ENCODE measurements at regions not wholly inside any gene's neighbourhood (a gene's known extent, or its start where the extent isn't known, plus 50 kb on each side); places are given as distances from the start of the nearest gene placed in this dataset.
"Not testable (repeated sequence)": the region's sequence is repeated elsewhere in the genome, so short reads cannot be mapped to it uniquely, and the experiment has no call there.

- no peak for DNase-seq (ENCODE audit: low read depth in 4 of 4, low spot score in 1 of 4)
These were observed 303.9 kb downstream of the C16orf95 start for GRCh38 chr16:87012954-87013938.

GRCh38 chr16:87014112-87014511 lies 303.1 kb downstream of the C16orf95 start:
- no peak for DNase-seq (ENCODE audit: low read depth in 4 of 4, low spot score in 1 of 4)

GRCh38 chr16:87015021-87015420 lies 302.2 kb downstream of the C16orf95 start:
- DNase-seq (ENCODE audit: low read depth in 4 of 4, low spot score in 1 of 4) = no peak

- DNase-seq (ENCODE audit: low read depth in 4 of 4, low spot score in 1 of 4) = no peak
These were observed 300.9 kb downstream of the C16orf95 start for GRCh38 chr16:87016046-87017035.

GRCh38 chr16:87017371-87018012 lies 299.7 kb downstream of the C16orf95 start:
- no peak for DNase-seq (ENCODE audit: low read depth in 4 of 4, low spot score in 1 of 4)

GRCh38 chr16:87025676-87026075 lies 291.5 kb downstream of the C16orf95 start:
- DNase-seq (ENCODE audit: low read depth in 4 of 4, low spot score in 1 of 4) = no peak

- DNase-seq (ENCODE audit: low read depth in 4 of 4, low spot score in 1 of 4) = no peak
These were observed 290.1 kb downstream of the C16orf95 start for GRCh38 chr16:87027056-87027616.

GRCh38 chr16:87028481-87029320 lies 288.5 kb downstream of the C16orf95 start:
- no peak for DNase-seq (ENCODE audit: low read depth in 4 of 4, low spot score in 1 of 4)

GRCh38 chr16:87032554-87032953 lies 284.6 kb downstream of the C16orf95 start:
- no peak for DNase-seq (ENCODE audit: low read depth in 4 of 4, low spot score in 1 of 4)

- no peak for DNase-seq (ENCODE audit: low read depth in 4 of 4, low spot score in 1 of 4)
These were observed 284.1 kb downstream of the C16orf95 start for GRCh38 chr16:87033021-87033471.

GRCh38 chr16:87033541-87034300 lies 283.5 kb downstream of the C16orf95 start:
- DNase-seq (ENCODE audit: low read depth in 4 of 4, low spot score in 1 of 4) = no peak

GRCh38 chr16:87034317-87034716 lies 282.9 kb downstream of the C16orf95 start:
- DNase-seq (ENCODE audit: low read depth in 4 of 4, low spot score in 1 of 4) = no peak

GRCh38 chr16:87035053-87035452 lies 282.1 kb downstream of the C16orf95 start:
- DNase-seq (ENCODE audit: low read depth in 4 of 4, low spot score in 1 of 4) = no peak

- no peak for DNase-seq (ENCODE audit: low read depth in 4 of 4, low spot score in 1 of 4)
These were observed 280.2 kb downstream of the C16orf95 start for GRCh38 chr16:87037012-87037411.

GRCh38 chr16:87038528-87038927 lies 278.7 kb downstream of the C16orf95 start:
- DNase-seq (ENCODE audit: low read depth in 4 of 4, low spot score in 1 of 4) = not testable (repeated sequence)

- DNase-seq (ENCODE audit: low read depth in 4 of 4, low spot score in 1 of 4) = no peak
These were observed 276.7 kb downstream of the C16orf95 start for GRCh38 chr16:87040169-87041117.

GRCh38 chr16:87041286-87041685 lies 275.9 kb downstream of the C16orf95 start:
- DNase-seq (ENCODE audit: low read depth in 4 of 4, low spot score in 1 of 4) = no peak
